GM18907 (cell line): ENCODE measurements at regions not wholly inside any gene's neighbourhood (a gene's known extent, or its start where the extent isn't known, plus 50 kb on each side); places are given as distances from the start of the nearest gene placed in this dataset.
"Not testable (repeated sequence)": the region's sequence is repeated elsewhere in the genome, so short reads cannot be mapped to it uniquely, and the experiment has no call there.

Experiments
- ATAC-seq: cut with Tn5 transposase; IDR thresholded peaks from one replicate; pipeline ENCODE4 v1.9.1; 2021; ENCODE audit warnings: mild to moderate bottlenecking, moderate library complexity; ENCODE audit not compliant: unreplicated experiment

DNA sequence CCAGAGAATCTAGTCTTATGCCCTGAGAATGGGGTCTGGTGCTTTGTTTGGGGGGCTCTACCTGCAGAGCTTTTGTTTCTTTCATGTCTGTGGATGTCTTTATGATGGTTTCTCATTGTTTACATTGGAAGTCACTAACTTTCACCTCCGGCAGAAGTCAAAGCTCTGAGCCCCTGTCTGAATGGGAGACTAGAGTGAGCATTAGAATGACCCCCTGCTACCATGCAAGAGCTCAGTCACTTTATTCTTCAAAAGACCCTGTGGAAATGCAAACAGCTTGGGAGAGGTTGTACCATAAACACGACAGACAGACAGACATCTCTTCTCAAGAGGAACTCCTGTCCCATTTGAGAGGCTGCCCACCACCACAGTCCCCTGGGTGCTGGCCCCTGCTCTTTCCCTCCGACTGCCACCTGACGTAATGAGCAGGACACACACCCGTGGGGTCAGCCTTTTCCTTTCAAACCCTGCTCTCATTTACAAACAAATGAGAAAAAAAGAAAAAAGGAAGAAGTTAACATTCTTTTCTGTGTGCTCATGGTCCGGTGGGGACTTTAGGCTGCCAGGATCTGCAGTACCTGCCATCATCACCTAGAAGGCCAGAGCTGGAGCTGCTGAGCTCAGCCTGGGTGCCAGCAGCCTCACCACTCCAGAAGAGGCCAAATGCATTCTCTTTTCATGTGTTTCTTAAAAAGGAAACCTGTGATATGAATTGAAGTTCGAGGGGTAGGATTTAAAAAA, 91.6 kb downstream of the FZD1 start:
- no peak for ATAC-seq

DNA sequence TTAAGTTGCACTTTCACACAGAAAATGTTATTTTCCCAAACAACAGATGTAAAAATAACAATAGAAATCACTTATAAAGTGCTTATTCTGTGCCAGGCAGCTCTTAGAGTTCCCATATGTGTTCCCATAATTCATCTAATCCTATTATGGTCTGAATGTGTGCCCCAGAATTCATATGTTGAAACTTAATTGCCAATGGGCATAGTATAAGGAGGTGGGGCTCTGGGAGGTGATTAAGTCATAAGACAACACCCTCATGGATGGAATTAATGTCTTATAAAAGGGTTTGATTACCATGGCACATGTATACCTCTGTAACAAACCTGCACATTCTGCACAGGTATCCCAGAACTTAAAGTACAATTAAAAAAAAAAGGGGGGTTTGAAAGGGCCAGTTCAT, 92.7 kb downstream of the FZD1 start:
- no peak for ATAC-seq

DNA sequence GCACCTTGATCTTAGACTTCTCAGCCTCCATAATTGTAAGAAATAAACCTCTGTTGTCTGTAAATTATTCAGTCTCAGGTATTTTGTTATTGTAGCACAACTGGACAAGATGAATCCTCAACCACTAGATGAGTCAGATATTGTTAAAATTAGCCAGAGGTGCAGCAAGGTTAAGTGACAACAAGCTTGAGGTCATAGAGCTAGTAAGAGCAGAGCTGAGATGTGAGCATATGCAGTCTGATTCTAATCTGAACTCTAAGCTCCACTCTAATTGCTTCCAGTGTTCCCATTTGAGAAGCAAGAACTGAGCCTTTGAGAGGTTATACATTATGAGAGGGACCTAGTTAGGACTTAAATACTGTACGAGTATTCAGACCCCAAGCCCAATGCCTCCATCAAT, 93.1 kb downstream of the FZD1 start:
- no peak for ATAC-seq

DNA sequence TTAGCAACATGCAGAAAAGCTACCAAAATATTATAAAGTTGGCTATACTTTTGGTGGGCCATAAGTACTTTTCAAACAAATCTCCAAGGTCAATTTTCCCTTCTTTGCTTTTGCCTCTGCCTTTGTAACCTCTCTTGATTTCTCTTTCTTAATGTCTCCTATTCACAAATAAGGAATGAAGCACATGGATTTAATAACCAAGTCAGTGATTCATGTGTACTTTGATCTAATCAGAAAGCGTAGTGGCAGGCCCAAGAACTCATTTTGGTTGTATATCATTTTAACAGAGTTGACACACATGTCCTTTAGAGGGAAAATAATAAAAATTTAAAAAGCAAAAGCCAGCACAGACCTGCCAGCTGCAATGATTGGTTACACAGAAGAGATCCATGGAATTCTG, 93.7 kb downstream of the FZD1 start:
- ATAC-seq: no peak

DNA sequence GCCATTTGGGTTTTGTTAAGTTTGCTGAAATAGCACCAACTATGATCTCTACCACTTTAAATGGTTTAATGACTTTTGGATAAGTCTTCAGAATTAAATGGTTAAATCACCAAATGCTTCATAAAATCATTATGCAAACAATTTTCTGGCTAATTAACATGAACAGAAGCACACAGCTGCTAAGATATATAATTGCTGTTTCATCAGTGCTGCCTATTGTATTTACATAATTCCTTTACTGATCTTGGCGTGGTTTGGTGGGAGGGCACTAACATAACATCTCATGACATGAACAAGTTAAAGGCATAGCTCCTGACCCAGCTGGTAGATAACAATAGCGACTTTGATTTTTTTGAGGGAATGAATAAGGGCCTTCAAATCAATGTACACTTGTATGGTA, 94.1 kb downstream of the FZD1 start:
- ATAC-seq: no peak

DNA sequence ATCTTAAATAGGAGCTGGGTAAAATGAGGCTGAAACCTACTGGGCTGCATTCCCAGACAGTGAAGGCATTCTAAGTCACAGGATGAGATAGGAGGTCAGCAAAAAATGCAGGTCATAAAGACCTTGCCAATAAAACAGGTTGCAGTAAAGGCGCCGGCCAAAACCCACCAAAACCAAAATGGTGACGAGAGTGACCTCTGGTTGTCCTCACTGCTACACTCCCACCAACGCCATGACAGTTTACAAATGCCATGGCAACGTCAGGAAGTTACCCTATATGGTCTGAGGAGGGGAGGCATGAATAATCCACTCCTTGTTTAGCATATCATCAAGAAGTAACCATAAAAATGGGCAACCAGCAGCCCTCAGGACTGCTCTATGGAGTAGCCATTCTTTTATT, 100.9 kb downstream of the FZD1 start:
- not testable (repeated sequence) for ATAC-seq

DNA sequence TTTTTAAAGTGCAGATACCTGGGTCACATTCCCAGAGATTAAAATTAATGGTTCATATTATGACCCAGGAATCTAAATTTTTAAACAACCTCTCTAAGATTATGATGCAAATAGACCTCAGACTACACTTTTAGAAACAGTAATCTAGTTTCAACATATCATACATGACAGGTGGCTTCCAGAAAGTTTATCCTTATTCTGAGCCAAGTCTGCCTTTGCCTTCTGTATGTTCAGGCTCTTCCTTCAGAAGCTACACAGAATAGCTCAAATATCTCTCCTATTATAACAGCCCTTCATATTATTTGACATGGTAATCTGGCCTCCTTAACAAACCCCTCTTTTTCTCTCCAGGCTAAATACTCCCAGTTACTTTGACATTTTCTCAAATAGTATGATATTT, 101.9 kb downstream of the FZD1 start:
- no peak for ATAC-seq

DNA sequence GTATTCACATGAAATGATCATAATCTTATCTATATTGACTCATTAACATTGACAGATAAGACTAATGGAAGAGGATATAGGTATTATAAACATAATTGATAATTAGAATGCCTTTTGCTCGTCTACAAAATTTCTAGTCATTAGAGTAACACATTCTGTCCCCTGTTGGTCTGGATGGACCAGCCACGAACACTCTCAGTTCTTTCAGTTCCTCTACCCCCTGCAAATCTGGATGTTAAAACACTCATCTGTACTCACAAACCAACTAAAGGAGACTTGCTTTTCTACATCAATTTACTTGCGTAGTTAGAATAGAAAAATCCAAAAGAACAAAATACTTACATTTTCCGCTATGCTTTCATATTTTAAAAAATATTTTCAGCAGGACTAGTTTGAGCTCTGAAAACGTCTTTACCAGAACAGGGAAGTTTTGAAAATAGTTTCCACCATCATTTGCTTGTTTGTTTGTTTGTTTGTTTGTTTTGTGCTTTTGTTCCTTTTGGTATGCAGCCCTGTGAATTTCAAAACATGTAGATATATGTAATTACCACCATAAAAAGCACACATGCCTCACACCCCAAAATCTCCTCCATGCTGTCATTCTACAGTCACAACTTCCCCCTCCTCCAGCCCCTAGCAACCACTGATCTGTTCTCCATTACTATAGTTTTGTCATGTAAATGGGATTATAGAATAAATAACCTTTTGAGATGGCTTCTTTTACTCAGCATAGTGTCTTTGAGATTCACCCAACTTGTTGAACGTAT, 103.8 kb downstream of the FZD1 start:
- no peak for ATAC-seq

DNA sequence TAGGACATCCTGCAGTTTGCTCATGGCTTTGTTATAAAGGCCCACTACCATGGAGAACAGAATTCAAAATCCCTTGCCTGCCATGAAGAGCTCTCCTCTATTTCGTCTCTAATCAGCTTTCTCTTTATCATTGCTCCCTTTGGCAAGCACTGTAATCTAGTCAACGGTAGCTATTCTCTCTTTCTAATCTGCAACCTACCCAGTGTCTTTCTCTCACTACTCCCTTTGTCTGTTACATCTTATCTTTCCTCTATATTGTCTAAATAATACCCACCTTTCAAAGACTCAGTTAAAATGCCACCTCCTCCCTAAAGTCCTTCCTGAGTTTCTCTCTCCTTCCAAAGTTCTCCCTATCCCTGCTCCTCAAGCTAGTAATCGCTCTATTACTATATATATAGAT, 108.1 kb downstream of the FZD1 start:
- ATAC-seq: no peak

DNA sequence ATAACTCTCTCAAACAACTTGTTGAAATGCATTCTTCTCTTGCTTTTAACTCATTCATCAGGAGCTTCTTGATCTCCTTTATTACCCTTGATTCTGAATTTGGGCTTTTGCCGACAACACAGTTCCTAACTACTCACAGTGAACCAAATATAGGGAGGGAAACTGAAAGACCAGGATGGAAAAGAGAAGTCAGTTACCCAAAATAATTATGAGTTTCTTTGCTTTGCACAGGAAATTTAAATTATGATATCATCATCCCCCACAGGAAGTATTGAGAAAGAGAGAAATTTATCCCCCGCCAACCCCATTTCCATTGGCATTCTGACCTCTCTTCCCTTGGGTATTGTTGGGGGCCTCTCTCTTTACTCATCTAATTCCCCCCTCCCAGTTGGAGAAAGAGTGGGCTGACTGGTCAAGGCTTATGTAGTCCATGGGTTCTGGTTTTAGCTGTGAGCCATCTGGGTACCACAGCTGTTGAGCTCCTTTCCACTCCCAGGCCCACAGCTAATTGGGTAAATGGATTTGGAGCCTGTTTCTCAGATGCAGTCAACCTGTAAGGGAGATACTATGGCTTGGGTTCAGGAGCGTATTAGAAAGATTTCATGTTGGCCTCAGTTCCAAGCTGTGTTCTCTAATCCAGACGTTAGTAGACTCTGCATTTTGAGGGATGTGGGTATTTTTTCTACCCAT, 109.0 kb downstream of the FZD1 start:
- ATAC-seq: no peak

DNA sequence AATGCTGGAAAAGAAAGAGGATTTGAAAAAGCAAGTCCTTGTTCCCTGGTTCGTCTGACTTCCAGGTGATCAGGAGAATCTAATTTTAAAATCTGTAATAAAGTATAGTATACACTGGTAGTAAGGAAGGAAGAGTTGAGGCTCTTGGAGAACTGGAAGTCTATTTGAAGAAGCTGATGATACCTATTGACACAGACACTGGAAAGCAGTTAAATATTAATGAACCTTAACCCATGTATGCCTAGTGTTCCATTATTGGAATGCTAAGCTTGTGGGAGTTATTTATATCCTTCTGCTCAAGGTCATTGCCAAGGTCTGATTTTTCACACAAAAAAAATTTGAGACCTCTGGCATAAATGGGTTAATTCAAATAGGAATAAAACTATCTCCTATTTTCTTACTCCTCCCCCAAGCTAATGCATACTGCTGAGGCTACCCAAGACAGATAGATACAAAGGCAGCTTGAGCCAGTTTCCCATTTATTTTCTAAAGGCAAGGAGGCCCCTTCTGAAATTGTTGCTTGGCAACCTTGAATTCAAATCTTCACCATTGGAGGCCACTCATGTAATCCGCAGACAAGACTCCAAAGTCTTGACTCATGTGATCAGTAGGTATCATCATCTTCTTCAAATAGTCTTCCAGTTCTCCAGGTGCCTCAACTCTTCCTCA, 110.2 kb downstream of the FZD1 start:
- ATAC-seq: no peak

DNA sequence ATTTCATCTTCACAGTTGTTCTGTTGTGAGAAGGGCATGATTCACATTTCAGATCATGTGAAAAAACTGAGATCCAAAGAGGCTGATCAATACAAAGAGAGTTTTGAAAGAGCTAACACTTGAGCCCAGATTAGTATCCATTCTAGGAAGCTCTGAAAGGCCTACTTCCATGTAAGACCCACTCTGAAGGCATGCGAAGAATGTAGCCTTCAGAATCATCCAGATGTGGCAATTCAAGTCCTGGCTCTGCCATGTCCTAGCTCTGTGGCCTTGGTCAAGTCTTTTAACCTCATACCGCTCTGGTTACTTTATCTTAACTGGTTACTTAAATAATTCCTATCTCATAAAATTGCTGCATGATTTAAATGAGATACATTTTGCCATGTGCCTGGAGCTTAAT, 111.1 kb downstream of the FZD1 start:
- ATAC-seq: no peak

DNA sequence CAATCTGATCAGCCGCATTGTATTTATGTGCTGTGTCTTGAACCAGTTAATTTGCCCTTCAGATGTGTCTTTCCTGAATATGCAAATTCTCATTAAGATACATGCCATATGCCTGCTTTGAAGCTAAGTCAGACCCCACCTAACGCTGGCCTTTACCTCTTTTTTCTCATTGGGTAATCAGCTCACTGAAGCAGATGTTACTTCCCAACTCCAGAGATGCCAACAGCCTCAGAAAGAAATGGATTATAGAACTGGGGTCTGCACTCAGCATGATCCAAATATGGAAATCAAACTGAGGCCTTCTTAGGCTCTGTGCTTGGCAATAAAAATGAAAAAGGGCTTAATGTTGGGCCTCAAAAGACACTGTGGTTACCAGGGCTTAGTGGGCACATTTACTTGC, 113.9 kb downstream of the FZD1 start:
- ATAC-seq: no peak

DNA sequence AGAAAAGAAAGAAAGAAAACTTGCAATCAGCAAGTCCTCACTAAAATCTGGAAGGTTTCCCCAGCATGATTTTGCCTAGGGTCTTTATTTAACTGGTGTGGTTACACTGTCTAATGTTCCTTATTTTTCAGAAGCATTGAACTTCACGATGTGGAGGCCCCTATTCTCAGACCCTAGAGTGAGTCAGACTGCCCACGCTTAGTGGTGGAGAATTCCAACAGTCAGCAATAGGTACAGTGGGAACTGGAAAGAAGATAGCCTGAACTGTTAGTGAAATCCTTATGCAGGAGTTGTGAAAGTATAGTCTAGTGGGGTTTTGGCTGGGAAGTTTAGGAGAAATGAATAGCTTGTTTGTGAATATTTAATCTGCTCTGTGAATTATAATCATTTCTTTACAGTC, 115.0 kb downstream of the FZD1 start:
- ATAC-seq: no peak

DNA sequence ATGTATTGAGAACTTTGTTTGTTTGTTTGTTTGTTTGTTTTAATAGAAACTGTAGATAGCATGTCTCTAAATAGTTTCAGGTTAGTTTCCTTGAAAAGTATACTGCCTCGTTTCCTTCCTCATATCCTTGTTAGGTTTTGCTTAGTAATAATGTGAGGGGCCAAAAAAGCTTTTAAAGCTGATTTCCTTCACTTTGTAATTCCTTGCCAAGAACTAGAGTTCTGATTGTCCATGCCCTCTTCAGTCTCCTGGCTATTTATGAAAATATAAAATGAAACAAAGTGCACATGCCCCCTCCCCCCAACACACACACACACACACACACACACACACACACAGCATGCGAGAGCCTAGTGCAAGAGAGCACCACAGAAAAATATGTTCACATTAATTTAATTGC, 115.8 kb downstream of the FZD1 start:
- ATAC-seq: no peak

DNA sequence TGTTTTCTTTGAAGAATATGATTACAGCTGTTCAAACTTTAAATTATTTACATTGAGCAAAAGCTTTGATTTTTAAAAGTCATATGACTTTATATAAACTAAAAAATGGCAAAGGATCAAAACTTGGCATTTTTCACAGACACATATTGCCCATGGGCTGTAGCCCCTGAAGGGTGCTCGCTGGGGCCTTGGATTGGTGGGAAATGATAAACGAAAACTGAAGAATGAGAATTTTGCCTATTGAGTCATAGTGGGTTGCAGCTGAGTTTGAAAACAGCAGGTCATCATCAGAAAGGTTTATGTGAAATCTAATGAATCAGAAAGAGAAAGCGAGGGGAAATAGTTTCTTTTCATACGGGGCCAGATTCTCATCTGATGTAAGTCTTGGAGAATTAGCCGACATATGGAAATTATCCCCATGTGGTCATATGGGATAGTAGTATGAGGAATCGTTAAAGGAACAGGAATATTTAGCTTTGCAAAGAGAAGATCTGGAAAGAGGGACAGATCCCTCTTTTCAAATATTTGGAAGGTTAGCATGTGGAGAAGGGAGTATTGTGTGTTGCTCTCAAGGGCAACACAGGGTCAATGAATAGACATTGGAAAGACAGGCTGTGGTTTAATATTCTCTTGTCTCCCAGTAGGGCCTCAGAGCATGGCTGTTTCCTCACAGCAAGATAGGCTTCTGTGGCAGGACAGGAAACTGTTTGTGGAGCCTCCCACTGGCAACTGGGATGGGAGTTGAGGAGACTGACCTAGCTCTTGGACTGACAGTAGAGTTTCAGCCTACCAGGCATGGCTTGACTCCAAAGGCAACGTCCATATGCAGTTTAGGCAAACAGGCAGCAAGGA, 119.0 kb downstream of the FZD1 start:
- no peak for ATAC-seq

DNA sequence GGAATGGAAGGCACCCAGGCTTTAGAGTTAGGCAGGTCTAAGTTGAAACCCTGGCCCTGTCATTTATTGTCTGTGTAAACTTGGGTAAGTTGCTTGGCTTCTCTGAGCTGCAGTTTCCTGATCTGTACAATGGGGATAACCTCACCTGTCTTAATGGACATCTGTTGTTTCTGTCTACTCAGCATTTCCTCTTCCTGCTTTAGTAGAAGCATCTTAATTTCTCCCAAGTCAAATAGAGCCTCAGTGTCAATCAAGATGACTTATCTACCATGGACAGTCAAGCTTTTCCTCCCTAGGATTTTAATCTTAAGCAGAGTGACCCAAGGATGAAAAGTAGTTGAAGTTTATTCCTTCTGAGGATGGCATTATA, 119.7 kb downstream of the FZD1 start:
- ATAC-seq: no peak

DNA sequence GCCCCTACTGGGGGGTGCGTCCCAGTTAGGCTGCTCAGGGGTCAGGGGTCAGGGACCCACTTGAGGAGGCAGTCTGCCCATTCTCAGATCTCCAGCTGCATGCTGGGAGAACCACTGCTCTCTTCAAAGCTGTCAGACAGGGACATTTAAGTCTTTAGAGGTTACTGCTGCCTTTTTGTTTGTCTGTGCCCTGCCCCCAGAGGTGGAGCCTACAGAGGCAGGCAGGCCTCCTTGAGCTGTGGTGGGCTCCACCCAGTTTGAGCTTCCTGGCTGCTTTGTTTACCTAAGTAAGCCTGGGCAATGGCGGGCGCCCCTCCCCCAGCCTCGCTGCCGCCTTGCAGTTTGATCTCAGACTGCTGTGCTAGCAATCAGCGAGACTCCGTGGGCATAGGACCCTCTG, 130.5 kb downstream of the FZD1 start:
- ATAC-seq: not testable (repeated sequence)

DNA sequence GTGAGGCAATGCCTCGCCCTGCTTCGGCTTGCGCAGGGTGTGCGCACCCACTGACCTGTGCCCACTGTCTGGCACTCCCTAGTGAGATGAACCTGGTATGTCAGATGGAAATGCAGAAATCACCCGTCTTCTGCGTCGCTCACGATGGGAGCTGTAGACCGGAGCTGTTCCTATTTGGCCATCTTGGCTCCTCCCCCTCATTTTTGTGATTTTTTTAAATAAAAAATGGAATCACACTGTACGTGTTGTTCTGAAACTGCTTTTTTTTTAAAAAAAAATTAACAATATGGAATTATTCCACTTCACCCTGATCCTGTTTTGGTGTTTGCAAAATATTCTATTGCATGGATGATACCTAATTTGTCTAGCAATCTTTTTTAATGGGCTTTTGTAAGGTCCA, 131.1 kb downstream of the FZD1 start:
- ATAC-seq: not testable (repeated sequence)

DNA sequence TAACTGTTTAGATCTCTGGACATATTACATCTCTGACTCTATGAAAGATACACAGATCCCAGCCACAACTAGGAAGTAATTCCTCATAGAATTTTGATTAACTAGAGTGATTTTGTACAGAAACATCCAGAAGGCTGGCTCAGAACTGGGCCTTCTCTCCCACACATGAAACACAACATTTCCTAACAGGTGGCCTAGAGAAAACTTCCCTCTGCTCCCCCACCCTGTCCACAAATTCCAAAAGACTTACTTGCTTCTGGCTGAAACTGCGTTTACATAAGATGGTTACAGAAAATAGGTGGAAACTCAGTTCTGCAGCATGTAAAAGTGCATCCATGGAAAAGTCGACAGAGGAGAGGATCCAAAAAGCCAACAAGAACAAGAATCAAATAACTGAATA, 132.9 kb downstream of the FZD1 start:
- ATAC-seq: no peak

DNA sequence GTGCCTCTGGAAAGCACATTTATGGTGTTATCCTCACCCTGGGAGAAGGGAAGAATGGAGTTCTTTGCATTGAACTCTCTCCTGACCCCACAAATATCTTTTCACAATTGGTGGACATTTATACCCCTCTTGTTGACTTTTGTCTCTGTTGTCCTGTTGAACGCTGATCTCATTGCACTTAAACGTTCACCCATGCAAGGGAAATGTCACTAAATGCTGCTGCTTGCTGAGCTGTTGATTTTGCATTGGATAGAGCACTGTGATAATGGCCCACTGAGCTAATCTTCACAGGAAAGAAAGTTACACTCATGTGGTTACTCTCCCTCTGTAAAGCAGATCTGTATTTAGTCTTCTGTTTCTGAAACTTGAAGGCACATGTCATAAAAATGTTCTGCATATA, 133.4 kb downstream of the FZD1 start:
- ATAC-seq: no peak
